Colonic mucosa (tissue), 4 donors: ENCODE measurements at regions not wholly inside any gene's neighbourhood (a gene's known extent, or its start where the extent isn't known, plus 50 kb on each side); places are given as distances from the start of the nearest gene placed in this dataset.

Experiments
- DNase-seq: peaks from one replicate; pipeline ENCODE4 v3.0.0-alpha.2; 2020
- H3K27ac ChIP-seq: fragments of 200-600 bp; one replicate; pipeline ENCODE4 v1.8.0; 2021
- H3K27me3 ChIP-seq: fragments of 200-600 bp; one replicate; pipeline ENCODE4 v1.8.0; 2021
- H3K36me3 ChIP-seq: fragments of 200-600 bp; one replicate; pipeline ENCODE4 v1.8.0; 2021
- H3K4me1 ChIP-seq: fragments of 200-600 bp; one replicate; pipeline ENCODE4 v1.8.0; 2021; ENCODE audit warnings: mild to moderate bottlenecking
- H3K4me3 ChIP-seq: fragments of 200-600 bp; one replicate; pipeline ENCODE4 v1.8.0; 2021
- H3K9ac ChIP-seq, 2 donors: one replicate each; pipeline ENCODE4 v1.7.0; 2013; ENCODE audit warnings: control low read depth in 2 of 2, low read depth in 2 of 2, low read length in 2 of 2
- H3K9me3 ChIP-seq: fragments of 200-600 bp; one replicate; pipeline ENCODE4 v1.8.0; 2021
- intact Hi-C: fragments of 100-400 bp; cut with DNase I; formaldehyde crosslinking; loops from one replicate; pipeline ENCODE4 v1.14.1; 2022
- TF ChIP-seq, protein P1 (sequence below): fragments of 200-600 bp; IDR thresholded peaks from one replicate; pipeline ENCODE4 v1.8.0; 2022; ENCODE audit warnings: antibody characterized with exemption, mild to moderate bottlenecking
- donor health status: healthy.
- donor health status: DM: no; HTN: no; CAD: no.
- donor health status: DM: no; HTN: no; CAD: no.

DNA sequence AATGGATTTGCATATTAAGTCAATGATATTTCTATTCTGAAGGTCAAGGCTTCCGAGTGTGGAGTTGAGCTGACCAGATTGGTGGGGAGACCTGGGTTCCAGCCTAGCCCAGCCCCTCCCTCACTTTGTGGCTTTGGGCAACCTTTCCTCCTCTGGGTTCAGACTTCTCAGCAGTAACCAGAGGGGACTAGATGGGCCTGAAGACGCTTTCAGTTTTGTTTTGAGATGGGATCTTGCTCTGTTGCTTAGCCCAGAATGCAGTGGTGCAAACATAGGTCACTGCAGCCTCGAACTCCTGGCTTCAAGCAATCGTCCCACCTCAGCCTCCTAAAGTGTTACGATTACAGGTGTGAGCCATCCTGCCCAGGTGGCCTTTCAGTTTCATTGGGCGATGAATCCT, 68.1 kb upstream of the LEP start:
- Histone ChIP-seq H3K9me3 (no peaks in the 10 kb centered on the region), H3K36me3 (no peaks in the 10 kb centered on the region), H3K27me3 (peaks cover 16% of the 10 kb centered on the region), H3K27ac (no peak overlapping the region), H3K9ac (no peak overlapping the region), H3K4me3 (no peak overlapping the region), H3K4me1 (no peaks in the 10 kb centered on the region)
- no peak for DNase-seq
- intact Hi-C loops: no loop called here
- TF ChIP-seq, protein P1, sequence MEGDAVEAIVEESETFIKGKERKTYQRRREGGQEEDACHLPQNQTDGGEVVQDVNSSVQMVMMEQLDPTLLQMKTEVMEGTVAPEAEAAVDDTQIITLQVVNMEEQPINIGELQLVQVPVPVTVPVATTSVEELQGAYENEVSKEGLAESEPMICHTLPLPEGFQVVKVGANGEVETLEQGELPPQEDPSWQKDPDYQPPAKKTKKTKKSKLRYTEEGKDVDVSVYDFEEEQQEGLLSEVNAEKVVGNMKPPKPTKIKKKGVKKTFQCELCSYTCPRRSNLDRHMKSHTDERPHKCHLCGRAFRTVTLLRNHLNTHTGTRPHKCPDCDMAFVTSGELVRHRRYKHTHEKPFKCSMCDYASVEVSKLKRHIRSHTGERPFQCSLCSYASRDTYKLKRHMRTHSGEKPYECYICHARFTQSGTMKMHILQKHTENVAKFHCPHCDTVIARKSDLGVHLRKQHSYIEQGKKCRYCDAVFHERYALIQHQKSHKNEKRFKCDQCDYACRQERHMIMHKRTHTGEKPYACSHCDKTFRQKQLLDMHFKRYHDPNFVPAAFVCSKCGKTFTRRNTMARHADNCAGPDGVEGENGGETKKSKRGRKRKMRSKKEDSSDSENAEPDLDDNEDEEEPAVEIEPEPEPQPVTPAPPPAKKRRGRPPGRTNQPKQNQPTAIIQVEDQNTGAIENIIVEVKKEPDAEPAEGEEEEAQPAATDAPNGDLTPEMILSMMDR: no peak

DNA sequence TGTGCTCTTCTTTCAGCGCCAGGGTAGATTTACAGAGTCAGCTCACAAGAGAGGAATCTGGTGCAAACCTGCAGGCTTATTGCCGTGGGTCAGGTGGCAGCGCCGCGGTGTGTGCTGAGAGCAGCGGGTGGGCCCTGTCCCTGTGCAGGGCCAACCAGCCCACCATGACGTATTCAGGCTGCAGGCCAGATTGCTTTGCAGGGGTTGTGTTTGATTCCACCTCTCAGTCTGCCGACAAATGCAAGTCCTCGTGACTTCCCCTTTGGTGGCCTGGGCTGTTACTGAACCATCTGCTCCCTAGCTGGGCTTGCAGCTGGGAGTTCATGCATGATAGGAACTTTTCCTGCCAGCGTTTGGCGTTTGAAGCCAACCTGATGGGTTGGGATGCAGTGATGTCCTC, 66.7 kb upstream of the LEP start:
- TF ChIP-seq, protein P1: no peak
- no peak for DNase-seq
- H3K4me1 ChIP-seq: no peaks in the 10 kb centered on the region
- no peak overlapping the region for H3K4me3 ChIP-seq
- peaks cover 4% of the 10 kb centered on the region for H3K27me3 ChIP-seq
- no peaks in the 10 kb centered on the region for H3K36me3 ChIP-seq
- H3K9me3 ChIP-seq: no peaks in the 10 kb centered on the region
- H3K27ac ChIP-seq: no peak overlapping the region
- H3K9ac ChIP-seq: no peak overlapping the region
- intact Hi-C loops: no loop called here

- TF ChIP-seq, protein P1: no peak
- intact Hi-C loops: no loop called here
Observed at GRCh38 chr7:128176696-128177095, 64.4 kb upstream of the LEP start.

DNA sequence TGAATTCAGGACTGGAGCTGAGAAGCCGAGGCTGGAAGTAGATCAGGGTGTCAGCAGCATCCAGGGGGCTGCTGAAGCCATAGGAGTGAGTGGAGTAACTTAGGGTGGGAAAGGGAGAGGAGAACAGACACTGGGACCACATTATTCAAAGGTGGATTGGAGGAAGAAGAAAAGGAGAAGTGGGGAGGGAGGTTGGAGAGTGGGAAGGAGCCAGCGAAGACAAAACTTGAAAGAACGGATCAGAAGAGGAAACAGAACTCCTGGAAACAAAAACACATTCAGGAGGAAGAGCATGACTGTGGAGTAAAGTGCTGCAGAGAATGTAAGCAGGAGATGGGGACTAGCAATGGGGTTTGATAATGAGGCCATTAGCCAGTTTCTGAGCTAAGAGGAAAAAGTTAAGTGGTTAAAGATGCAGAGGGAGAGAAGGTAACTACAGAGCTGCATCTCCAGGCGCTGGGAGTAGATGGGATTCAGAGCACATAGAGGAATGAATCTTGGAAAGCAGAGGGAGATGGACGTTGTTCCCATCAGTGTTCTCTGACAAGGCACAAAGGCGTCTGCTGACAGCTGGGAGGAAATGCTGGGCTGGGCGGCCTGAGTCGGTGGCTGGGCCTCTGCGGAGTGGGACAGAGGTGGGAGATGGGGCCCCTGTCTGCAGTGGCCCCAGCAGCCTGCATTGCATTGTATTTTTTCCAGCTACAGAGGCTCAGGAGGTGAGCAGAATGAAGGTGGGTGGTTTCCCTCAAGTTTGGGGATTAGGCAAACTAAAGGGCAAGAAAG, 63.1 kb upstream of the LEP start:
- no peak overlapping the region for H3K4me3 ChIP-seq
- no peaks in the 10 kb centered on the region for H3K9me3 ChIP-seq
- H3K4me1 ChIP-seq: no peaks in the 10 kb centered on the region
- H3K27ac ChIP-seq: no peak overlapping the region
- TF ChIP-seq, protein P1: no peak
- intact Hi-C loops: no loop called here
- no peaks in the 10 kb centered on the region for H3K27me3 ChIP-seq
- H3K36me3 ChIP-seq: no peaks in the 10 kb centered on the region
- H3K9ac ChIP-seq: no peak overlapping the region
- no peak for DNase-seq

More at GRCh38 chr7:128176696-128177095, 64.4 kb upstream of the LEP start:
- H3K27me3 ChIP-seq: no peaks in the 10 kb centered on the region
- H3K4me1 ChIP-seq: no peaks in the 10 kb centered on the region
- H3K36me3 ChIP-seq: no peaks in the 10 kb centered on the region
- no peak overlapping the region for H3K4me3 ChIP-seq
- no peaks in the 10 kb centered on the region for H3K9me3 ChIP-seq
- H3K27ac ChIP-seq: no peak overlapping the region
- no peak overlapping the region for H3K9ac ChIP-seq
- DNase-seq: no peak

GRCh38 chr7:128178611-128179010, 62.5 kb upstream of the LEP start:
- Histone ChIP-seq H3K36me3 (no peaks in the 10 kb centered on the region), H3K9me3 (no peaks in the 10 kb centered on the region), H3K9ac (no peak overlapping the region), H3K27ac (no peak overlapping the region), H3K4me1 (no peaks in the 10 kb centered on the region), H3K27me3 (no peaks in the 10 kb centered on the region), H3K4me3 (no peak overlapping the region)
- intact Hi-C loops: no loop called here
- no peak for DNase-seq
- TF ChIP-seq, protein P1: no peak
